NCI-H128 (cell line): ENCODE measurements at regions not wholly inside any gene's neighbourhood (a gene's known extent, or its start where the extent isn't known, plus 50 kb on each side); places are given as distances from the start of the nearest gene placed in this dataset.

Experiments
- DNase-seq: peaks from one replicate; lab custom pipeline; 2025; ENCODE audit not compliant: unreplicated experiment; lab: John Stamatoyannopoulos, UW

DNA sequence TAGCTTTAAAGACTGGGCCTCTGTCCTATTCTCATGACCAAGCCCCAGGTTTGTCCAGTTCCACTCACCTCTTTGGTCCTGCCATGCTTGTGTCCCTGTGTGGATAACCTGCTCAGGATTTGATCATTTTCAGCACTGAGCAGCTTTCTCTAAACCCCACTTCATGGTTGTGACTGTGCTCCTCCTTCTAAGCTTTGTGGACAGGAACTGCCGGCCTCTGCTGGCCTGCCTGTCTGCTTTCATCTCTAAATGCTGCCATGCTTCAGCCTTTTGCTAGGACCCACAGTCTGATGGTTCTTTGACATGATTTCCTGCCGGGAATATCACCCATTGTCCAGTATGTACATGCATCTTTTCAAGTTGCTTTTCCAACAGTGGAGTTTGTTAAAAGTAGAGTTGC, 53.9 kb upstream of the STXBP6 start:
- DNase-seq, result no peak

GRCh38 chr14:25103271-25103670, 53.3 kb upstream of the STXBP6 start:
- no peak for DNase-seq

GRCh38 chr14:25102788-25103187, 52.8 kb upstream of the STXBP6 start:
- no peak for DNase-seq

GRCh38 chr14:25101276-25101675, 51.3 kb upstream of the STXBP6 start:
- DNase-seq, result no peak
